HG02970 (cell line): ENCODE measurements at regions not wholly inside any gene's neighbourhood (a gene's known extent, or its start where the extent isn't known, plus 50 kb on each side); places are given as distances from the start of the nearest gene placed in this dataset.
"Not testable (repeated sequence)": the region's sequence is repeated elsewhere in the genome, so short reads cannot be mapped to it uniquely, and the experiment has no call there.

Experiments
- ATAC-seq: cut with Tn5 transposase; IDR thresholded peaks from one replicate; pipeline ENCODE4 v1.9.1; 2021; ENCODE audit warnings: mild to moderate bottlenecking, moderate library complexity, moderate number of reproducible peaks; ENCODE audit not compliant: unreplicated experiment, low FRiP score

DNA sequence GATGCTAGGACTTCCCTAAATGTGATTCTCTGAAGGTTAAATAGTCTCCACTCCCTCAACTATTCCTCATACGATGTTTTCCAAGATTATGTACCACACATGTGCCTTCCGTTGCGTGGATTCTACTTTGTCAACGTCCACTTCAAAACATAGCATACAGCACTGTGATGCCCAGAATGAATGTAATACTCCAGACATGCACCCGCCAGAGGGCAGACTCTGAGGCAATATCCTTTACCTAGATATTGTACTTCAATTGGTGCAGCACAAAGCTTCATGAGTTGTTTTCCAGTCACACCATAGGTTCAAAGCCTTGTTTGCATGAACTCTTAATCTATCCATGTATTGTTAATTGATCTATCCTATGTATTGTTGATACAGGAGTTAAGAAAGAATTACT is 201.0 kb upstream of the NABP1 start:
- no peak for ATAC-seq

DNA sequence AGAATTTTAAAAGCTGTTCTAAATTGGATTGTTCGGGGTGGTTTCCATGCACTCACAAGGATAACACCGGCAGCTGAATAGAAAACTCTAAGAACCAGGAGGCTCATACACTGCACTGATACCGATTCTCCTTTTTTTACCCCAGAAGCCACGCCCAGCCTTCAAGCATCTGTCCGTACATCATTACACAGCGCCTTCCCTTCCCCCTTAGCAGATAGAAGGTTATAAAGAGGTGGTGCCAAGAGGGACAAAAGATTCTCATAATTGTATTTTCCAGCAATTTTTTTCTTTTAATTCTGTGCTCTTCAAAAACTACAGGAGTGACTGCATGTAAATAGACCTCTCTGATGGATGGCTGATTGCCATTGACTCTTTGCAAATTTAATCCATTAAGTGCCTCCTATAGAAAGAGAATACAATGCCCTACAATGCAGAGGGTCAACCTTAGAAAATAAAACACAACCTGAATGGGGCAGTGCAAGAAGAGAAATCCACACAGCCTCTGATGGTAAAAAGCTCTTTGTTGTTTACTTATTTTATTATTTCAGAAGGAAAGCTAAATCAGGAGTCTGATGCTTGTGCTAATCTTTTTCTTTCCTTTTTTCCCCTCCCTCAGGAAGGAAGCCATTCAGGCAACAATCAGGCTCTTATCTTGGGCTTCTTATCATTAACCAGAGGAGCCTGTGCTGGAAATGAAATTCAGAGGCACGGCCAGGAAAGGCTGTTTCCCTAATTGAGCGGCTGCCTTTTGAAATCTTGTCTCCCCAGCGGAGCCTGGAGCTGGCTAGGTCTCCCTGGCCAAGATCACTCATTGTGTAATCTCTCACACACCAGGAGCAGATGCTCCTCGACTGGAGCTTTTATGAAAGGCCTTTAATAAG is 198.9 kb upstream of the NABP1 start:
- ATAC-seq: no peak

DNA sequence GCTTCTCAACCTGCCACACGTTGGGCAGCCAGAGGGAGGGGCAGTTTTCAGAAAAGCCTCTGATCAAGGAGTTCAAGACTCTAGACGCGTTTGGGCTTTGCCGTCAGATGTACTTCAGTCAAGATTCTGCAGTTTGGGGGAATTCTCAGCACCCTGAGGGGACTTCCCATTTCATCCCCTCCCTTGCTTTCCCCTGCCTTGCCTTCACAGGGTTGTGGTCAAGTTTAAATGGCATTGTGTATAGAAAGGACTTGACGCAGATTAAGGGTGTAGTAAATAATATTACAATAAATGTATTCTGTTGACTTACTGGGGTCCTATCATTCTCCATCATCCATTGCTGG is 198.3 kb upstream of the NABP1 start:
- no peak for ATAC-seq

DNA sequence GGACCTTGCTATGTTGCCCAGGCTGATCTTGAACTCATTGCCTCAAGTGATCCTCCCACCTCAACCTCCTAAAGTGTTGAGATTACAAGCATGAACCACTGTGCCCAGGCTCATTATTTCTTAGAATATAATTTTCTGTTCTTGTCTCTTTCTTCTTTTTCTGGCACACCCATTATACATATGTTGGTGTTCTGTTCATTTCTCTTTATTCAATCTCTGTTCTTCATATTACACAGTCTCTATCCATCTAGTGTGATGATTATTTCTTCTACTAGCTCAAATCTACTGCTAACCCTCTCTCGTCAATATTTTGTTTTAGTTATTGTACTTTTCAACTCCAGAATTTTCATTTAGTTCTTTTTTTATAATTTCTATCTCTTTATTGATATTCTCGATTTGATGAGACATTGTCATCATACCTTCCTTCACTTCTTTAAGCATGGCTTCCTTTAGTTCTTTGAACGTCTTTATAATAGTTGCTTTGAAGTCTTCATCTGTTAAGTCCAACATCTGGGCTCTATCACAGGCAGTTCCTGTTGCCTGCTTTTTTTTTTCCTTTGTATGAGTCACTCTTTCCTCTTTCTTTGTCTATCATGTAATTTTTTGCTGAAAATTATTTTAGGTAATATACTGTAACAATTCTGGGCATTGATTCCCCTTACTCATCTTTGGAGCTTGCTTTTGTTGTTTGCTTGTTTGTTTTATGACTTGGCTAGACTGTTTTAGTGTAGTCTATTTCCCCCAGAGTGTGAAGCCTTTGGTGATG is 196.4 kb upstream of the NABP1 start:
- ATAC-seq: no peak

DNA sequence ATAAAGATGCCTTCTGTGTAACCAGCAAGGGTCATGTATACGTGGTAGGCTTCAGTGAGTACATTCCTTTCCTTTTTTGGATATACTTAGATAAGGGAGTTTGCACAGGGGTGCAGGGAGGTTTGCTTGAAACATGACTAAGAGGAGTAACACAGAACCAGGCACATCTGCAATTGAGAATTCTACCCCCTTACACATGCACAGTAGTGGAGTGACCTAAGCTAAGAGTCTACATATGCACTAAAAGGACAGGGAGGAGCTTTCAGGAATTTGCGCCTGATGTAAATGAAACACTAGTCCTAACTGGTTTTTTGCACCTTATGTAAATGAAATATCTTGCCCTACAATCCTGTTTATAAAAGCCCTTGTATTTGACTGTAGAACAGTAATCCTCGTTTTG is 194.8 kb upstream of the NABP1 start:
- no peak for ATAC-seq

DNA sequence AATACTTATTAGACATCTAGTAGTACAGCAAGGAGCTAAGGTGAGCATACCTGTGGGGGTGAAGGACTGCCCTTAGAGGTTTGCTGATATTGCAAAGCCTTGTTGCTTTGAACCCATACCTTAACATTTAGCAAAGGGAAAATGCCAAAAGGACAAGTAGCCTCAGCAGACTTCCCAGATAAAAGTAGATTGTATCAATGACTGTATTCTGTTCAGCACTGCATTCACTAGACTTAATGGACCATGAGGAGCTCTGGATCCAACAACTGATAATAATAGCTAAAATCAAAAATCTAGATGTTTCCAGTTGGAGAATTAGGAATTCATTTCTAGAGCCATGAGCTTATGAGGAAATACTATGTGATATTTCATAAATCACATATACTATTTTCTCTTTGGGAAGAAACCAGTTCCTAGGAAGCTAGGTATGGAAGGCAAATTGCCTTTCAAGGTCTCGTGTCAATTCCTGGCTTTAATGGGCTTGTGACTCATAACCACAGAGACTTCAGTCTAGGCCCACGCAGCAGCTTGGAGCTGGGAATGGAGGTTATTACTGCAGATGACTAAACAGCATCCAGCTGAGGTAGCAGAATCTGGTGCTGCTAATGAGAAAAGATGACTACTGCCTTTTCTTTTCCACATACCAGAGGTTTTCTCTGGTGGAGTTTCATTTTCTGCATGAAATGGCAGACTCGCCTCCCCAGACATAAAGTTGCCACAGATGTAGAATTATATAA is 191.2 kb upstream of the NABP1 start:
- no peak for ATAC-seq

DNA sequence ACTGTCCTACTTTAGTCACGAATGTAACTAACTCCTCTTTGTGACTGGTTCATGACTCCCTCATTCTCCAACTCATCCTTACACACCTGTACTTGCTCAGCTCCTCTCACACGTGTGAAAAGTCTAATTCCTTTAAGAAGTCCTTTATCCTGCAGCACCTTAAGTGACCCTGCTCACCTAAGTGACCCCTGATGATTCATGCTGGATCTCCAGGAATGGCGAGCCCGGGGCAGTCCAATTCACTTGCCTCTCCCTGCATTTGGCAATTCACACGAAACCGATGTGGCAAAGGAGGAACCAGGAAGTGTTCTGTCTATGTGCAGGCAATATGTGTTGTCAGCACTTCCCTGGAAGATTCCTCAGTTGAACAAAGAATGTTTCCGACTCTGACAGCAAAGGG is 189.8 kb upstream of the NABP1 start:
- ATAC-seq: no peak

DNA sequence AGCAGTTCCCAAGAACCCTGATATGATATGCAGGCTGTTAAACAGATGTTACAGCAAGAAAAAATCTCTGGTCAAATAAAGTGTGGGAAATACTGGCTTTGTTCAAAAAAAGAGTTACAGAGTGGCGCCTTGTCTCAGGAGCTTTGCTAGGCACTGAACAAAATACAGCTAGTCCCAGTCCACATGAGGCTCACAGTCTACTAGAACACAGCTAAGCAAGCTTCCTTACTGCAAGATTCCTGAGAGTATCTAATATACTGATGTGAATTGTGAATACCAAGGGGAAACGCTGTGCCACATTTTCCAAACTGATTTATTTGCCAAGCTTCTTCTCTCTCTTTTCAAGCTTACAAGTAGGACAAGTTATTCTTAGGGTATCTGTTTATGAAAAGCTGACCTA is 188.8 kb upstream of the NABP1 start:
- no peak for ATAC-seq

DNA sequence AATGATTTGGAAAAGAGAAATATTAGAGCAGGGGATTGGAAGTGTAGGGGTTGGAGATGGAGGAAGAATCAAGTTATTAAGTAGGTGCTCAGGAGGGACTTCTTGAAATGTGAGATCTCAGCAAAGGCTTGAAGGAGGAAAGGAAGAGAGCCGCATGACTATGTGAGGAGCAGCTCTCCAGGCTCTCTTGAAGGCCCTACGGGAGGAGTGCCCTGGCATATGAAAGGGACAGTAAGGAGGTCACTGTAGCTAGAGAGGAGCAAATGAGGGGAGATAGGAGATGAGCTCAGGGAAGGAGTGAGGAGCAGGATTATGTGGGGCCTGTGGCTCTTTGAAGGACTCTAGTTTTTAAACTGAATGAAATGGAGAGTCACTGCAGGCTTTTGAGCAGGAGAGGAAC is 181.1 kb upstream of the NABP1 start:
- ATAC-seq: no peak

DNA sequence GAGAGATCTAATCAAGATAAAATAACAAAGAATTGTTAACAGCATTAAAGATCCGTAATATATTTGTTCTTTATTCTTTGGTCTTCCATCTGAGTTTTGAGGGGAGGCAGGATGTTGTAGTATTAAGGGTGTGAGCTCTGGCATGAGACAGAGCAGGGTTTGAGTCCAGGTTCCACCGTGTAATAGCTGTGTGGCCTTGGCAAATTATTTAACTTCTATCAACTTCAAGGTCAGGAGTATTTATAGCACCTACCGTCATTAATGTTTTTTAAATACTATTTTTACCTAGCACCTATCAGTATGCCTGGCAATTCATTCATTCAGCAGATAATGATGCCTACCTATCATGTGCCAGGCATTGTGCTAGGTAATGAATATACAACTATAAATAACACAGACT is 180.1 kb upstream of the NABP1 start:
- ATAC-seq: no peak

DNA sequence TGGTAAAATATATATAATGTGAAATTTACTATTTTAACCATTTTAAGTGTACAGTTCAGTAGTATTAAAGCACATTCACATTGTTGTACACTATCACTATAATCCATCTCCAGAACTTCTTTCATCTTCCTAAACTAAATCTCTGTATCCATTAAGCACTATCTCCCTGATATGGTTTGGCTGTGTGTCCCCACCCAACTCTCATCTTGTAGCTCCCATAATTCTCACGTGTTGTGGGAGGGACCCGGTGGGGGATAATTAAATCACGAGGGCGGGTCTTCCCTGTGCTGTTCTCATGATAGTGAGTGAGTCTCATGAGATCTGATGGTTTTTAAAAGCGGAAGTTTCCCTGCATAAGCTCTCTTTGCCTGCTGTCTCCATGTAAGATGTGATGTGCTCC is 178.9 kb upstream of the NABP1 start:
- no peak for ATAC-seq

DNA sequence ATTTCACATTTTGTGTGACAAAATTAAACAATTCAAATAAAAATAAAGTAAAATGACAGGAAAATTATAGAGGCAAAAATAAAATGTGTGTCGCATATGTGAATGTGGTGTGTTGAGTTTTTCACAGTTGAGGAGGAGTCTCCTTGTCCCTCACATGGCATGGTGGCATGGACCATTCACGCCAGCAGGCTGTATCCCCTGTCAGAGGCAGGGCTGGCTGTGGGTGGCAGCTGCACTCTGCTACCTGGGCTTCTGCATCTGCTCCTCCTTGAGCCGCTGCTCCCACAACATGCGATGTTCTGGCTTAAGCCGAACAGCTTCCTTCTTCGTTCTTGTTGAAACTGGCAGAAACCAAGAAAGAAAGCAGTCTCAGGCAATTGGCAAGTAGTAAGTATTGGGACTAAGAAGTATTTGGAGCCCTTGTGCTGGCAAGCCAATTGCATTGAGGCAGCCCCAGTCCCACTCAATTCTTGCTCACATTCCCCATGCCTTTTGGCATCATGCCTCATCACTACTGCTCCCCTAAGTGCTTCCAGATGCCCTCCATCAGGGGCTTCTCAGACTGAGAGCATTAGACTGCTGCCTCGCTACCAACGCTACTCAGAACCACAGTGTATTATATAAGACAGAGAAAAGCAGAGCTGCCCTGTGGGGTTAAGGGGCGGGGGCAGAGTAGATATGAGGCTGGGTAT is 177.9 kb upstream of the NABP1 start:
- no peak for ATAC-seq

DNA sequence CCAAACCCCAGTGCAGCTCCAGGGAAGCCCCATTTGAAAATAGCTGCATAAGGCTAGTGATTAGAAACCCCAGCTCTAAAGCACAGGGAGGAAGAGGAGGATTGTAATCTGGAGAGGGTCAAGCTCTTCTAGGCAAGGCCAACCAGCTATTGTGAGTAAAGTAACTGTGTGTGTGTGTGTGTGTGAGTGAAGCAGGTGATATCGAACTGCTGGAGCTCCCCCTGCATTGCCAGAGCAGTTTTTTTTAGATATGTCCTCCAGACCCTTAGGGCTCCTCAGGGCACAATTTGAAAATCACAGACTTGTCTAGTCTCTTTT is 177.4 kb upstream of the NABP1 start:
- ATAC-seq: no peak

DNA sequence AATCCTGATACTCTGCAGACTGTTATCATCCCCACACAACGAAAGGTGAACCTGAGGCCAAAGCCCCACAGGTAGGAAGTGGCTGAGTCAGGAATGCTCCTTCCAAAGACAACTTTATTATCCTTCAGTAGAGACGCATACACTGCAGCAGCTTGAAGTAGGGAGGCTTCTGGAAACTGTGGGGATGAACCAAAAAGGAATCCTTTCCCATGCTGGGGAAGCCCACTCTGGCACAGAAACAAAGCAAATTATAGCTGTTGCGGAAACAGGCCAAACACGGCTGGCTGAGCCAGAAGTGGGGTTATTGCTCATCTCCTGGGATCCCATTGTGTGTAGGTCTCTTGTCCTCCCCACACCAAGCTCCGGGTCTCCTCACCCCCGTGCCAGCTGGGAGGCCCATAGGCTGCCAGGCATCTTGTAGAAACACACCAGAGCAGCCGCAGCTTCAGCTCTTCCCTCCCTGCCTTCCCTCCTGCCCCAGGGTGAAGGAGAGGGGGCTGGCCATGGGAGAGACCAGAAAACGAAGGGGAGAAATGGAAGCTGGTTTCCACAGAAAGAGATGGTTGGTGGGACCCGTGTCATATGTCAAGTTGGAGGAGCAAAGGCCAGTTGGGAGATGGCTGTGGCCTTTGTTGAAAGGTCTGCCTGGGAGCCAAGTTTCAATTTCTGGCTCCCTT is 176.9 kb upstream of the NABP1 start:
- no peak for ATAC-seq

DNA sequence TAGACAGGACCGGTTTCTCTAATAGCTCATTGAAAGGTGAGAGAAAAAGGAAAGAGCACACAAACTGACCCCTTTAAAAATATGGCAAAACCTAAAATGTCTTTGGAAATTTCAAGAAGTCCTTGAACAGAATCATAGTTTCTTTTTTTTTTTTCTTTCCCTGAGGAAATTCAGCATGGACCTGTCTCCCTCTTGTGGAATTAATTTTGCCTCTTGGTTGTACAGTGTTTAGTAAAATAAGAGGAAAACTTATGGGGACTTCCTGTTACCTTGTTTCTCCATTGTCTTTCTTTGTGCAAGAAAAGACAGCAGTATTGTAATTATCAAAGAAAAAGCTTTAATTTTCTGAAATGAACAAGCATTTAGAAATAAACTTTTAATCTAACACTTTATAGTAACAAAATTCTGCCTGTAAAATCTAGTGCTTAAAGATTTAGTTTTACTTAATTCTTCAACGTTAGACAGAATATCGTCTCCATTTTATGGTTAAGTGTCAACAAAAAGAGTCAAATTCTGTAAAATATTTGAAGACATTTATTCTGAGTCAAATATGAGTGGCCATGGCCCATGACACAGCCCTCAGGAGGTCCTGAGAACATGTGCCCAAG is 176.3 kb upstream of the NABP1 start:
- ATAC-seq: no peak

DNA sequence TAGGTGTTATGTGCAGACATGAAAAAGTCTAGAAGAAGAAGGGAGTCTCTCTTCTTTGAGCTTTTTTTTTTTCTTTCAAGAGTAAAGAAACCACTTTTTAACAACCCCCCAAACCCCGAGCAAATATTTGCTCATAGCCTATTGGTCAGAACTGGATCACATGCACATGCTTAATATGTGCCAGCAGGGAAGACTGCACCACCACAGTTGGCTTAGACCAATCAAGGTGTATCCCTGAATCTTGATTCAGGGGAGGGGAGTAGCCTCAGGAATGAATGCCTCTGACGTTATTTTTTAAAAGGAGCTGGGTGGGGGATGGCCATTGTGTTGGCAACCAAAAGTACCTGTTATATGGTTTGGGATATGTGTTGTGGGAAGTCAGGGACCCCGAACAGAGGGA is 171.4 kb upstream of the NABP1 start:
- ATAC-seq: no peak

DNA sequence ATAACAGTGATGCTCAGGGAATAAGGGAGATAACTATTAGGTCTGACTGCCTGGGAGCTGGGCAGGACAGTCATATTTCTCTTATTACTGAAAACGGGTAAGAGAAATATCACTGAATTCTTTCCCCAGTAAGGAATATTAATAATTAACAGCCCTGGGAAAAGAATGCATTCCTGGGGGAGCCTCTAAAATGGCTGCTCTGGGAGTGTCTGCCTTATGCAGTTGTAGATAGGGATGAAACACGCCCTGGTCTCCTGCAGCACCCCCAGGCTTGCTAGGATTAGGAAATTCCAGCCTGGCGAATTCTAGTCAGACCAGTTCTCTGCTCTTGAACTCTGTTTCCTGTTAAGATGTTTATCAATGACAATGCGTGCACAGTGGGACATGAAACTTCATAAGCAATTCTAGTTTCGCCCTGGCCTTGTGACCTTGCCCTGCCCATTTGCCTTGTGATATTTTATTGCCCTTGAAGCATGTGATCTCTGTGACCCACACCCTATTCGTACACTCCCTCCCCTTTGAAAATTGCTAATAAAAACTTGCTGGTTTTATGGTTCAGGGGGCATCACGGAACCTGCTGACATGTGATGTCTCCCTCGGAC is 170.6 kb upstream of the NABP1 start:
- ATAC-seq: not testable (repeated sequence)

DNA sequence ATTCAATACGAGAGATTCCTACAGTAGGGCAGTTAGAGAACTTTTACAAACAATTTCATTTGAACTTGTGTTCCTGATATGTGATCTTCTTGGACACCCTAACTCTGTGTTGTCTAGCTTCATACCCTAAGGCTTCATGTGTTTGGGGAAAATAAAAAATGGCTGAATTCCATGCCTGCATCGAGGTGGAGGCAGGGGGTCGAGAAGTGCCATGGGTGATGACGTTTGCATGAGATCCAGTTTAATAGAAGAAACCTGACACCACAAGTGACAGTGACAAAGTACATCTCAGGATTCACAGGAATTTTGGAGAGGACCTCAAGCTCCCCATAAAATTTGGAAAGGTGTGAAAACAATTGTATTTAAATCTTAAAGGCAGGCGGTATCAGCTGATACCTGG is 169.2 kb upstream of the NABP1 start:
- ATAC-seq: no peak

DNA sequence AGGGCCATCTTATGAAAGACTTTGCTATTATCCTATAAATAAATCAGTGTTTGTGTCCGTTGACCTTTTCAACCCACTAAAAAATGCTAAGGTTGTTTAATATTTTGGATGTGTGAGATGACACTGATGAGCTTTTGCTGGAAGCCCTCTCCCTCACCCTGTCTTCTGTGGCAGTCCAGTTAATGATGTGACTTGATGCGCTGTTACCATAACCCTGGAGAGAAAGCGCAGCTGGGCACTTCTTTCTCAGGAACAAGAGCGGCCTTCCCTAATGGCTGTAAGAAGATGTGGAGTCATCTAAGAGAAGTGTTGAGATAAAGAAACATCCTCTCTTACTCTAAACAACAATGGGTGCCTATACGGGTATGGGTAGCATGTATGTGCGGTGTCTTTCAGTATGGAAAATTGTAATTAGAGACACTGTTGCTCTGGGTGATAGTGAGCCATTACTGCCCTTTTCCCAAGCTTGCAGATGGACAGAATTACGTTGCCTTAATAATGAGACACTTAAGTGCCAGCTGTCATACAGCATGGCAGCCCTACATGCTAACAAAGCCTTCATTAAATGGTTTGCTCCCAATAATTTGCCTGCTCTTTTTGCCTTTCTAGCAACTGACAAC is 165.6 kb upstream of the NABP1 start:
- ATAC-seq: no peak
